Large intestine (tissue), 3 donors: ENCODE measurements at regions not wholly inside any gene's neighbourhood (a gene's known extent, or its start where the extent isn't known, plus 50 kb on each side); places are given as distances from the start of the nearest gene placed in this dataset.

Experiments used
- DNase-seq, 2 donors: peaks; one replicate each; pipeline versions ENCODE4 v3.0.0 to v3.0.0-alpha.2; 2013
- H3K27ac ChIP-seq: one replicate; pipeline ENCODE4 v1.5.1; 2013; ENCODE audit warnings: low read length
- H3K27me3 ChIP-seq: 2 replicates; pipeline ENCODE4 v1.6.1; 2013; ENCODE audit warnings: low read length; ENCODE audit not compliant: control insufficient read depth, insufficient read depth
- H3K36me3 ChIP-seq: 2 replicates; pipeline ENCODE4 v1.6.1; 2013; ENCODE audit warnings: low read length; ENCODE audit not compliant: control insufficient read depth, insufficient read depth
- H3K4me1 ChIP-seq: one replicate; pipeline ENCODE4 v1.6.1; 2013; ENCODE audit warnings: low read length; ENCODE audit not compliant: control insufficient read depth, insufficient read depth
- H3K4me3 ChIP-seq: one replicate; pipeline ENCODE4 v1.5.1; 2013; ENCODE audit warnings: low read length
- H3K9me3 ChIP-seq: one replicate; pipeline ENCODE4 v1.6.1; 2013; ENCODE audit warnings: mild to moderate bottlenecking, low read depth, low read length, moderate library complexity; ENCODE audit not compliant: control insufficient read depth
- WGBS: methylation state at CpG from one replicate; pipeline ENCODE4 v1.1.5; 2013; ENCODE audit warnings: low lambda C conversion rate; ENCODE audit not compliant: insufficient coverage; 5-methylcytosine and 5-hydroxymethylcytosine counted together

DNA sequence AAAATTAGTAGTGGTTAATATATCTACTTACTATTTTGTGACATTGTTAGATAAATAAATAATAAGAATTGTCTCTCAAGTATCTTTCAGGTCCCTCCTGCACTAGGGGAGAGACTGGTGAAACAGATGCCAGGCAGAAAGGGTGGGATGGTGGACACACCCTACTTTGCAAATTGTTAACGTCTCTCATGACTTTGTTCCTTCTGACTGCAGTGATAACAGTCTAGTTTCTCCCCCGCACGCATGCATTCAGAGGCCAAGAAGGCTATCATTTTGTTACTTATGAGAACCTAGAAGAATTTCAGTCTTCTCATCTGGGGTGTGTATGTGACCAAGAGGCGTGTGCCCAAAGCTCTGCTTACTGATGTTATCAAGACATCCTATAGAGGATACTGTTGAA lies 152.3 kb downstream of the EDN1 start:
- no peaks in the 10 kb centered on the region for H3K27me3 ChIP-seq
- no peak overlapping the region for H3K4me3 ChIP-seq
- no peaks in the 10 kb centered on the region for H3K36me3 ChIP-seq
- WGBS, result no CpG with 5 or more reads among the region's 4 CpGs
- DNase-seq, result no peak
- H3K4me1 ChIP-seq, result no peaks in the 10 kb centered on the region
- no peaks in the 10 kb centered on the region for H3K9me3 ChIP-seq
- no peak overlapping the region for H3K27ac ChIP-seq

DNA sequence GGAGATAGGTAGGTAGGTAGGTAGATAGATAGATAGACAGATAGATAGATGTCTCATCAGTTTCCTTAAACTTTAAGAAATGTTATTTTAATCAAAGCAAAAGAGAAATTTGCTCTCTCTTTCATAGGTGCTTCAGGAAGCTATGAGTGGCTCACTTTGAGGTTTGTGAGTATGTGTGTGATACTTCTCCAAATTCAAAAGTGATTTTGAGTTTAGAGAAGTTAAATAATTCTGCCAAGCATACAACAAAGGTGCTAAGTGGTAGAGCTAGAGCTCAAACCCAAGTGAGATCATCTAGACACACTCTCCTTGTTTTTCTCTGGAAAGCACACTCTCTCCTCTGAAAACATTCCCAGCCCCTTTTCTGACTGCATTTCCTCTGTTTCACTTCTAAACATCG lies 156.2 kb downstream of the EDN1 start:
- 78% methylated on average over 1 of the region's 1 CpG for WGBS
- no peaks in the 10 kb centered on the region for H3K9me3 ChIP-seq
- no peaks in the 10 kb centered on the region for H3K4me1 ChIP-seq
- H3K27me3 ChIP-seq, result no peaks in the 10 kb centered on the region
- no peak overlapping the region for H3K4me3 ChIP-seq
- DNase-seq, result no peak
- no peaks in the 10 kb centered on the region for H3K36me3 ChIP-seq
- no peak overlapping the region for H3K27ac ChIP-seq

DNA sequence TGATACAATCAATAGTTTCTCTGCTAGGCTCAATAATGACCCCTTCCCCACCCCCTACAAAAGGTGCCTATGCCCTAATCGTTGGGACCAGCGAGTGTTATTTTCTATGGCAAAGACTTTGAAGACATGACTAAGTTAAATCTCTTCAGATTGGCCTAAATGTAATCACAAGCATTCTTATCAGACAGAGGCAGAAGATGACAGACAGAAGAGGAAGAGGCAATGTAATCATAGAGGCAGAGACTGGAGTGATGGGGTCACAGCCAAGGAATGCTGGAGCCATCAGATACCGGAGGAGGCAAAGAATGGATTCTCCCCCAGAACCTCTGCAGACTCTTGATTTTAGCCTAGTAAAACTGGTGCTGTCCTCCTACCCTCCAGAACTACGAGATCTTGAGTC lies 159.3 kb downstream of the EDN1 start:
- no peaks in the 10 kb centered on the region for H3K4me1 ChIP-seq
- peaks cover 14% of the 10 kb centered on the region for H3K9me3 ChIP-seq
- DNase-seq, result no peak
- H3K4me3 ChIP-seq, result no peak overlapping the region
- H3K36me3 ChIP-seq, result no peaks in the 10 kb centered on the region
- WGBS, result no CpG with 5 or more reads among the region's 4 CpGs
- H3K27me3 ChIP-seq, result no peaks in the 10 kb centered on the region
- no peak overlapping the region for H3K27ac ChIP-seq

DNA sequence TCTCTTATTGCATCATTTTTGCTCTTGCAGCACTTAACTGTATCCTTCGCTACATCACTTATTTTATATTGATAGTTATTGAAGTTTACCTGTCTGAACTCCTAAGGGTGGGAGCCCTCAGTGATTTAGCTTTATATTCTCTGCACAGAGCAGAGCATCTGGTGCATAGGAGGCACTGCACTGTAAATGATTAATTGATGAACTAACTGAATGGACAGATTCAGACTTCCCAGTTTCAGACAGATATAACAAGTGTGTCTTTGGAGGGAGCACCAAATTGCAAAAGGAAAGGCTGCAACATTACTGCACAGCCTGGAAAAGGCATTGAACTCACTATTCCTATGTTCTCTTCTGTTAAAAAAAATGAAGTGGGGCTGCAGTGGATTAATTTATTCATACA lies 160.3 kb downstream of the EDN1 start:
- DNase-seq, result no peak
- no peak overlapping the region for H3K4me3 ChIP-seq
- WGBS, result no CpG with 5 or more reads among the region's 1 CpG
- H3K4me1 ChIP-seq, result no peaks in the 10 kb centered on the region
- no peak overlapping the region for H3K27ac ChIP-seq
- no peaks in the 10 kb centered on the region for H3K27me3 ChIP-seq
- peaks cover 14% of the 10 kb centered on the region for H3K9me3 ChIP-seq
- H3K36me3 ChIP-seq, result no peaks in the 10 kb centered on the region

DNA sequence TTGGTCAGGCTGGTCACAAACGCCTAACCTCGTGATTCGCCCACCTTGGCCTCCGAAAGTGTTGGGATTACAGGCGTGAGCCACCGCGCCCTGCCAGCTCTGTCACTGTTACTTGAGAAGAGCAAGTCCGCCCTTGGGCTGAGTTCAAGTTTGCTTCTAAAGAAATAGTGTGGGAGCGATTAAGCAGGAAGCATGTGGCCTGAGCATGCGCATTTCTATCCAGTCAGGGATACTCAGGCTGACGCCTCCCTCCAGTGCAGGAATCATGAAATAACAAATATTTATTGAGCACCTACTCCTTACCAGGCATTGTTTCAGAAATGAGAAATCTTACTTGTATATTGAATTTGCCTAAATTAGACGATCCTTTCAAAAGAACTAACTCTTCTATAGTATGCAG lies 166.2 kb downstream of the EDN1 start:
- Histone ChIP-seq H3K36me3 (no peaks in the 10 kb centered on the region), H3K9me3 (peaks cover 14% of the 10 kb centered on the region), H3K4me1 (no peaks in the 10 kb centered on the region), H3K27me3 (no peaks in the 10 kb centered on the region), H3K4me3 (no peak overlapping the region), H3K27ac (no peak overlapping the region)
- DNase-seq, result no peak
- WGBS, result 100% methylated on average over 2 of the region's 12 CpGs

DNA sequence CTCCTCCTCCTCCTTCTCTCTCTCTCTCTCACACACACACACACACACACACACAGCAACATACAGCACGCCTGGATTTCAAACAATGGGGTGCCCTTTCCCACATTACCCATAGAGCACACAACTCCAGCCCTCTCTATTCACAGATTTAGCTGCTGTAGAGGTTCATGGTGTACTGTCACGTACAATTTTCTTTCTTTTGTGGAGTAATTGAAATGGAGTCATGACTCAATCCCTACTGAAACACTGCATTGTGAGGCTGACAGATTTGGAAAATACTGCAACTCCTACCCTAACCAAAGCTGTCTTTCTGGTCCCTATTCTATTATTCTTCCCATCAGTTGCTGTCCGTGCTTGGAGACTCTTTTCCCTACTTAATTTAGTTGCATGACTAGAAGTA lies 166.9 kb downstream of the EDN1 start:
- DNase-seq, result no peak
- Histone ChIP-seq H3K27me3 (no peaks in the 10 kb centered on the region), H3K27ac (no peak overlapping the region), H3K4me1 (no peaks in the 10 kb centered on the region), H3K9me3 (peaks cover 14% of the 10 kb centered on the region), H3K36me3 (no peaks in the 10 kb centered on the region), H3K4me3 (no peak overlapping the region)
- 100% methylated on average over 1 of the region's 3 CpGs for WGBS

DNA sequence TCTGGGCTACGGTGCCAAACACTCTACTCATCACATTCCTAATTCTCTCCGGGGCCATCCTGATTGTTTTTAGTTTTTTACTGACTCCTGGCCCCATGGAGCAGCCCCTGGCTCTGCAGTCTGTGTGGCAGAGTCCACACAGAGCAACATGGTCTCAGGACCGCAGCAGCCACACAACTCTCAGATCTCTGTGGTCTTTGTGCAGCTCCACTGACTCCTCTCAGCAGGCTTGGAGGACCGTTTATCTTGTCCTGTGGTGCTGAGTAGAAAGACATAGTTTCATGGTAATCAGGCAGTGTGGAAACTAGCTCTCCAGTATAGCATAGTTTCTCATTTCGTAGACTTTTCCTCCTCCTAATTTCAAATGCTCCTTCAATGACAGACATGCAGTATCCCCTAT lies 168.4 kb downstream of the EDN1 start:
- DNase-seq, result no peak
- Histone ChIP-seq H3K4me3 (no peak overlapping the region), H3K27me3 (no peaks in the 10 kb centered on the region), H3K4me1 (no peaks in the 10 kb centered on the region), H3K27ac (no peak overlapping the region), H3K9me3 (peaks cover 3% of the 10 kb centered on the region), H3K36me3 (no peaks in the 10 kb centered on the region)
- 100% methylated on average over 1 of the region's 5 CpGs for WGBS

DNA sequence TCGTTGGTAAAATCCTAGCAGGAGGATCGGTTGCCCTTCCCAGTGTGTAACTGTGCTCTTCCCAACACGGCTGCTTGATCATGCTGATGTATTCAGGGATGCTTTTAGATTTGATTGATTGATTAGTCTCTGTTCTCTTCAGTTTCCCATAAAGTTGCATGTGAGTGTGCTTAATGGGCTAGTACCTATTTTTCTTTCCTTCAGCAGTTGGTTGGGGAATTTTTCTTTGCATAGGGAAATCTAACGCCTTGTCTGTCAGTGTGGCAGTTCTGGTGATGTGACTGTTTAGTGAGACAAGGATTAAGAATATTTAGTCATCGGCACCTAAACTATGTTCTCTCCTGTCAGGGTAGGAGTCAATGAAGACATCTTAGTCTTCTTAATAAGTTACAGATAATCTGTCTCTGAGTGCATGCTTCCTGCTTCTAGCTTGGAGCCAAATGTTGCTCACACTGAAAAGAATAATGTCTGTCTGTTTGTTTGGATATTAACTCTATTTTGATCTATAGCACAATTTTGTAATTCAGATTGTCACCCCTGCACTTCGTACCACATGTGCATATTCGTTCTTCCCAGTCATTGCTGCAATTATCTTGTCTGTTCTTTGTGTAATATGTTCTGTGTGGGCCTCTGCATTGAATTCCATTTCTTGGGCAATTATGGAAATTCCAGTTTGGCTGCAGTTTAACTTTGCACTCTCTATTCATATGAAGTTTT lies 169.9 kb downstream of the EDN1 start:
- Histone ChIP-seq H3K36me3 (no peaks in the 10 kb centered on the region), H3K4me3 (no peak overlapping the region), H3K4me1 (no peaks in the 10 kb centered on the region), H3K27me3 (no peaks in the 10 kb centered on the region), H3K27ac (no peak overlapping the region), H3K9me3 (no peaks in the 10 kb centered on the region)
- peak in 1 of 2 donors; percentile 15 for DNase-seq
- WGBS, result 50% methylated on average over 2 of the region's 7 CpGs

DNA sequence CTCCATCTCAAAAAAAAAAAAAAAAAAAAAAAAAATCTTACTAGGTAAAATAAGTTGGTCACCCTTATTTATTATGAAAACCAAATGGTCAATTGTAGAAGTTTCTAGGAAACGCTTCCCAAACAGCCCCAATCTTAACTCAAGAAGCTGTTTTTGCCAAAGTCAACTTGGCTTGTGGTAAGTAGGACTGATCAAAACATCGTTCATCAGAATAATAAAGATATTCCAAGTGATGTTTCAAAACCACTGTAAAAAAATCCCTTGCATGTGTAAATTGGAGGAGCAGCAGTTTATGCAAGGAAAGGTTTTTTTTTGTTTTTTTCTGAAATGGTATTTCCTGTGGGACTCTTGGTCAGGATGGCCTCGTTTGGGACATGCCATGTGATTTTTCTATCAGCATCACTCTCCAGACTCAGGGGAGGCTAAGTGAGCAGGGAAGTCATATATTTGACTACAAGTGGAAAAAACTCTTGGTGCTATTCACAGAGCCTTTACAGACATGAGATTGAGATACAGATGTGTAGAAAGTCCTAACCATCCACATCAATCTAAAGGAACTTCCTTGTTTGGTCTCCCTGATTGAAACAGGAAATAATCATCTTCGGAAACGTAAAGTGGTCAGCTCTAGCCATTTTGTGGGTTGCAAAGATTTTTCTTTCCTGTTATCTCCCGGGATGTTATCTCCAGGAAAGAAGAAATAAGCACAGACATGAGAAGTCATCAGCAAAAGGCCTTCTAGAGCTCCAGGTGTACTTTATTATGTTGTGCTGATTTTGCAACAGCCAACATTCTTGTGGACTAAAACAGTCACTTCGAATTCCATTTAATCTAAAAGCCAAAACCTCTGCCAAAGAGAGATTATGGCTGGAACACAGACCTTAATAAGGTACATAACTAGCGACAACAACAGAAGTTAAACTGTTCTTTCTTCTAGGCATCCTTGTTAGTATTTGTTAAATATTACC lies 177.8 kb downstream of the EDN1 start:
- Histone ChIP-seq H3K4me3 (no peak overlapping the region), H3K4me1 (no peaks in the 10 kb centered on the region), H3K36me3 (no peaks in the 10 kb centered on the region), H3K9me3 (no peaks in the 10 kb centered on the region), H3K27me3 (no peaks in the 10 kb centered on the region), H3K27ac (no peak overlapping the region)
- DNase-seq, result peak in 1 of 2 donors; percentile 24
- 61% methylated on average over 4 of the region's 8 CpGs for WGBS

DNA sequence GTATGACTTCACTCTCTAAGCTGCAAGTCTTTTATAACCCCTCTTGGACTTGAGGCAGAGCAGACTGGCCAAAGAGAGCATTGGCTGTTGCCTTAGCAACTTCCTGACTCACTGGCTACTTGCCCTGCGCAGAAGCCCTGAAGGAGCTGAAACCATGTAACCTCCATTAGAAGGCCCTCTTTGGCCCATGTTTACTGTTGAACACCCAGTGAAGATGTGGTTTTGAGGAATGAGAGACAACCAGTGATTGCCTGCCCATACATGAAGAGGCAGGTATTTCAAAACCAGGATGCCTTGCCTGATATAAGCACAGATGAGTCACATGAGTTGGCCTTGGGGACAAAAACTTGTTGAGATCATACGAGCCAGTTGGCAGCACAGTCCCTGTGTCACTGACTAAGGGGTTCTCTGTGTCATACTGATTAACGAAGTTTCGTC lies 182.5 kb downstream of the EDN1 start:
- H3K9me3 ChIP-seq, result no peaks in the 10 kb centered on the region
- no peak overlapping the region for H3K27ac ChIP-seq
- H3K27me3 ChIP-seq, result no peaks in the 10 kb centered on the region
- DNase-seq, result peak; percentile 9 to 23
- no peaks in the 10 kb centered on the region for H3K36me3 ChIP-seq
- no CpG with 5 or more reads among the region's 4 CpGs for WGBS
- H3K4me3 ChIP-seq, result no peak overlapping the region
- H3K4me1 ChIP-seq, result peaks cover 8% of the 10 kb centered on the region
